ENCODE measurements at regions not wholly inside any gene's neighbourhood (a gene's known extent, or its start where the extent isn't known, plus 50 kb on each side); places are given as distances from the start of the nearest gene placed in this dataset.

GRCh38 chr11:95714843-95715776 is 74.5 kb downstream of the FAM76B start:
- Histone ChIP-seq H3K9me3 (ENCODE audit: control insufficient read depth in 2 of 3, insufficient read depth in 1 of 3, low read length in 3 of 3) (no peaks in the 10 kb centered on the region), H3K27me3 (ENCODE audit: control insufficient read depth, insufficient read depth, low read length) (no peaks in the 10 kb centered on the region), H3K27ac (ENCODE audit: low read depth in 2 of 2, low read length in 2 of 2) (no peak overlapping the region), H3K4me1 (ENCODE audit: control insufficient read depth in 2 of 3, insufficient read depth in 2 of 3, low read depth in 1 of 3, low read length in 3 of 3) (no peaks in the 10 kb centered on the region), H3K9ac (ENCODE audit: low read length in 3 of 3) (no peak overlapping the region), H3K4me3 (ENCODE audit: low read length in 3 of 3) (no peak overlapping the region), H3K36me3 (ENCODE audit: control insufficient read depth in 2 of 3, insufficient read depth in 3 of 3, low read length in 3 of 3) (no peaks in the 10 kb centered on the region)
- DNase-seq: peak in 1 of 5 donors; percentile 52
- intact Hi-C loops (cut with DNase I): no loop called here
- TF ChIP-seq, protein P1, sequence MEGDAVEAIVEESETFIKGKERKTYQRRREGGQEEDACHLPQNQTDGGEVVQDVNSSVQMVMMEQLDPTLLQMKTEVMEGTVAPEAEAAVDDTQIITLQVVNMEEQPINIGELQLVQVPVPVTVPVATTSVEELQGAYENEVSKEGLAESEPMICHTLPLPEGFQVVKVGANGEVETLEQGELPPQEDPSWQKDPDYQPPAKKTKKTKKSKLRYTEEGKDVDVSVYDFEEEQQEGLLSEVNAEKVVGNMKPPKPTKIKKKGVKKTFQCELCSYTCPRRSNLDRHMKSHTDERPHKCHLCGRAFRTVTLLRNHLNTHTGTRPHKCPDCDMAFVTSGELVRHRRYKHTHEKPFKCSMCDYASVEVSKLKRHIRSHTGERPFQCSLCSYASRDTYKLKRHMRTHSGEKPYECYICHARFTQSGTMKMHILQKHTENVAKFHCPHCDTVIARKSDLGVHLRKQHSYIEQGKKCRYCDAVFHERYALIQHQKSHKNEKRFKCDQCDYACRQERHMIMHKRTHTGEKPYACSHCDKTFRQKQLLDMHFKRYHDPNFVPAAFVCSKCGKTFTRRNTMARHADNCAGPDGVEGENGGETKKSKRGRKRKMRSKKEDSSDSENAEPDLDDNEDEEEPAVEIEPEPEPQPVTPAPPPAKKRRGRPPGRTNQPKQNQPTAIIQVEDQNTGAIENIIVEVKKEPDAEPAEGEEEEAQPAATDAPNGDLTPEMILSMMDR (IDR thresholded peaks at IDR 0.05; ENCODE audit: borderline replicate concordance, extremely low read depth, insufficient read depth): no peak
- FAIRE-seq: peak; percentile 88

GRCh38 chr11:95713428-95713827 is 76.2 kb downstream of the FAM76B start:
- no peak overlapping the region for H3K27ac ChIP-seq (ENCODE audit: low read depth in 2 of 2, low read length in 2 of 2)
- no peaks in the 10 kb centered on the region for H3K36me3 ChIP-seq (ENCODE audit: control insufficient read depth in 2 of 3, insufficient read depth in 3 of 3, low read length in 3 of 3)
- FAIRE-seq: no peak
- no peaks in the 10 kb centered on the region for H3K9me3 ChIP-seq (ENCODE audit: control insufficient read depth in 2 of 3, insufficient read depth in 1 of 3, low read length in 3 of 3)
- intact Hi-C loops (cut with DNase I): no loop called here
- H3K27me3 ChIP-seq (ENCODE audit: control insufficient read depth, insufficient read depth, low read length): no peaks in the 10 kb centered on the region
- TF ChIP-seq, protein P1 (IDR thresholded peaks at IDR 0.05; ENCODE audit: borderline replicate concordance, extremely low read depth, insufficient read depth): no peak
- no peak overlapping the region for H3K4me3 ChIP-seq (ENCODE audit: low read length in 3 of 3)
- no peaks in the 10 kb centered on the region for H3K4me1 ChIP-seq (ENCODE audit: control insufficient read depth in 2 of 3, insufficient read depth in 2 of 3, low read depth in 1 of 3, low read length in 3 of 3)
- no peak for DNase-seq
- H3K9ac ChIP-seq (ENCODE audit: low read length in 3 of 3): no peak overlapping the region

- Histone ChIP-seq H3K36me3 (ENCODE audit: control insufficient read depth in 2 of 3, insufficient read depth in 3 of 3, low read length in 3 of 3) (no peaks in the 10 kb centered on the region), H3K9ac (ENCODE audit: low read length in 3 of 3) (no peak overlapping the region), H3K27me3 (ENCODE audit: control insufficient read depth, insufficient read depth, low read length) (no peaks in the 10 kb centered on the region), H3K4me3 (ENCODE audit: low read length in 3 of 3) (no peak overlapping the region), H3K9me3 (ENCODE audit: control insufficient read depth in 2 of 3, insufficient read depth in 1 of 3, low read length in 3 of 3) (no peaks in the 10 kb centered on the region), H3K27ac (ENCODE audit: low read depth in 2 of 2, low read length in 2 of 2) (no peak overlapping the region), H3K4me1 (ENCODE audit: control insufficient read depth in 2 of 3, insufficient read depth in 2 of 3, low read depth in 1 of 3, low read length in 3 of 3) (no peaks in the 10 kb centered on the region)
- no peak for DNase-seq
- intact Hi-C loops (cut with DNase I): no loop called here
- TF ChIP-seq, protein P1 (IDR thresholded peaks at IDR 0.05; ENCODE audit: borderline replicate concordance, extremely low read depth, insufficient read depth): no peak
- no peak for FAIRE-seq
These were observed 77.7 kb downstream of the FAM76B start for GRCh38 chr11:95711945-95712221.
